ENCODE measurements at regions not wholly inside any gene's neighbourhood (a gene's known extent, or its start where the extent isn't known, plus 50 kb on each side); places are given as distances from the start of the nearest gene placed in this dataset.
A peak's percentile ranks its signal among the peaks of the same experiment; 100 is the strongest.

GRCh38 chr3:30245858-30246622 is 360.4 kb upstream of the TGFBR2 start:
- Mint-ChIP-seq H3K4me1 (ENCODE audit: low read depth, unreplicated experiment) (no peaks in the 10 kb centered on the region), H3K36me3 (ENCODE audit: unreplicated experiment) (peaks cover 4% of the 10 kb centered on the region), H3K27ac (ENCODE audit: unreplicated experiment) (peak overlapping the region; percentile 31), H3K4me3 (ENCODE audit: unreplicated experiment) (no peak overlapping the region), H3K9me3 (ENCODE audit: unreplicated experiment) (no peaks in the 10 kb centered on the region), H3K27me3 (ENCODE audit: unreplicated experiment) (no peaks in the 10 kb centered on the region)
- no peak for DNase-seq
- TF ChIP-seq CTCF (IDR thresholded peaks at IDR 0.05; ENCODE audit: partially characterized antibody, unreplicated experiment): no peak

- Mint-ChIP-seq H3K4me3 (ENCODE audit: unreplicated experiment) (no peak overlapping the region), H3K9me3 (ENCODE audit: unreplicated experiment) (peaks cover 1% of the 10 kb centered on the region), H3K4me1 (ENCODE audit: low read depth, unreplicated experiment) (no peaks in the 10 kb centered on the region), H3K27ac (ENCODE audit: unreplicated experiment) (no peak overlapping the region), H3K36me3 (ENCODE audit: unreplicated experiment) (peaks cover 4% of the 10 kb centered on the region), H3K27me3 (ENCODE audit: unreplicated experiment) (no peaks in the 10 kb centered on the region)
- TF ChIP-seq CTCF (IDR thresholded peaks at IDR 0.05; ENCODE audit: partially characterized antibody, unreplicated experiment): no peak
- DNase-seq: no peak
These were observed 358.0 kb upstream of the TGFBR2 start for GRCh38 chr3:30248423-30248822.

- TF ChIP-seq CTCF (IDR thresholded peaks at IDR 0.05; ENCODE audit: partially characterized antibody, unreplicated experiment): no peak
- Mint-ChIP-seq H3K36me3 (ENCODE audit: unreplicated experiment) (peaks cover 4% of the 10 kb centered on the region), H3K27ac (ENCODE audit: unreplicated experiment) (no peak overlapping the region), H3K4me1 (ENCODE audit: low read depth, unreplicated experiment) (no peaks in the 10 kb centered on the region), H3K9me3 (ENCODE audit: unreplicated experiment) (peaks cover 1% of the 10 kb centered on the region), H3K4me3 (ENCODE audit: unreplicated experiment) (no peak overlapping the region), H3K27me3 (ENCODE audit: unreplicated experiment) (no peaks in the 10 kb centered on the region)
- DNase-seq: no peak
These were observed 353.9 kb upstream of the TGFBR2 start for GRCh38 chr3:30252474-30252873.

GRCh38 chr3:30253832-30254231 is 352.6 kb upstream of the TGFBR2 start:
- Mint-ChIP-seq H3K9me3 (ENCODE audit: unreplicated experiment) (peaks cover 1% of the 10 kb centered on the region), H3K4me3 (ENCODE audit: unreplicated experiment) (no peak overlapping the region), H3K27me3 (ENCODE audit: unreplicated experiment) (no peaks in the 10 kb centered on the region), H3K4me1 (ENCODE audit: low read depth, unreplicated experiment) (no peaks in the 10 kb centered on the region), H3K36me3 (ENCODE audit: unreplicated experiment) (peaks cover 4% of the 10 kb centered on the region), H3K27ac (ENCODE audit: unreplicated experiment) (no peak overlapping the region)
- no peak for DNase-seq
- TF ChIP-seq CTCF (IDR thresholded peaks at IDR 0.05; ENCODE audit: partially characterized antibody, unreplicated experiment): no peak

- no peaks in the 10 kb centered on the region for H3K4me1 Mint-ChIP-seq (ENCODE audit: low read depth, unreplicated experiment)
- DNase-seq: no peak
- TF ChIP-seq CTCF (IDR thresholded peaks at IDR 0.05; ENCODE audit: partially characterized antibody, unreplicated experiment): no peak
- H3K9me3 Mint-ChIP-seq (ENCODE audit: unreplicated experiment): peaks cover 1% of the 10 kb centered on the region
- H3K4me3 Mint-ChIP-seq (ENCODE audit: unreplicated experiment): no peak overlapping the region
- H3K27ac Mint-ChIP-seq (ENCODE audit: unreplicated experiment): no peak overlapping the region
- no peaks in the 10 kb centered on the region for H3K36me3 Mint-ChIP-seq (ENCODE audit: unreplicated experiment)
- no peaks in the 10 kb centered on the region for H3K27me3 Mint-ChIP-seq (ENCODE audit: unreplicated experiment)
These were observed 349.9 kb upstream of the TGFBR2 start for GRCh38 chr3:30256474-30256873.
